AG04450 (cell line): ENCODE measurements at regions not wholly inside any gene's neighbourhood (a gene's known extent, or its start where the extent isn't known, plus 50 kb on each side); places are given as distances from the start of the nearest gene placed in this dataset.

ENCODE experiments used
- CTCF ChIA-PET: fragments of 300-600, 350-600 bp; formaldehyde crosslinking; extraction: SDS; loops from one replicate; lab custom pipeline; 2022; ENCODE audit warnings: antibody characterized with exemption, inconsistent platforms; lab: Charles Lee
- POLR2A ChIA-PET: fragments of 350-600 bp; formaldehyde crosslinking; extraction: SDS; loops from one replicate; lab custom pipeline; 2021; ENCODE audit warnings: antibody characterized with exemption, inconsistent platforms; lab: Yijun Ruan, JAX
- DNase-seq: peaks from one replicate; pipeline ENCODE4 v3.0.0-alpha.2; 2011; ENCODE audit warnings: low read depth, low spot score
- H3K27ac ChIP-seq: one replicate; pipeline ENCODE4 v1.5.1; 2012; ENCODE audit warnings: low read depth, low read length, control low read depth
- H3K27me3 ChIP-seq: one replicate; pipeline ENCODE4 v1.6.0; 2012; ENCODE audit warnings: low read length; ENCODE audit not compliant: control insufficient read depth, insufficient read depth
- H3K4me3 ChIP-seq: 2 replicates; pipeline ENCODE4 v1.5.1; 2011; ENCODE audit warnings: mild to moderate bottlenecking, low read depth, low read length, control low read depth
- H3K9me3 ChIP-seq: 2 replicates; pipeline ENCODE4 v1.5.1; 2012; ENCODE audit warnings: low read length; ENCODE audit not compliant: control insufficient read depth, insufficient read depth
- TF ChIP-seq, protein P1 (sequence below): IDR thresholded peaks from 2 replicates; pipeline ENCODE4 v1.5.1; 2011; ENCODE audit warnings: low read depth, low read length, control low read depth, inconsistent platforms

DNA sequence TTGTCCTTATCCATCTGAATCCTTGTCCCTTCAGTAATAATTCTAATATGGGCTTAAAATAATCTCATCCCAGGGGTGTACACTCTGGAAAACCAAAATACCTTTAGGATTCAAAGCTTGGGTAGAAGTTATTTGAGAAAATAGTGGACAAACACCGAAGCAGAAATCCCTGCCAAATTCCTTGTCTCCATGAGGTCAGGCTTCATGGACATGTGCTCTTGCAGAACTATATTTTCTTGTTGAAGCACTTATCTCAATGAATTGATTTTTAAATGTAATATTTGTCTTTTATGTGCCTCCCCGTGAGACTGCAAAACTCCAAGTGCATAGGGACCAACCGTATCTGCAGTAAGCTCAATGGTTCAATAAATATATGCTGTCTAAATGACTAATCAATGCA lies 1153.3 kb upstream of the AUTS2 start:
- no peak overlapping the region for H3K4me3 ChIP-seq
- CTCF ChIA-PET, result no interaction called here
- POLR2A ChIA-PET, result no interaction called here

DNA sequence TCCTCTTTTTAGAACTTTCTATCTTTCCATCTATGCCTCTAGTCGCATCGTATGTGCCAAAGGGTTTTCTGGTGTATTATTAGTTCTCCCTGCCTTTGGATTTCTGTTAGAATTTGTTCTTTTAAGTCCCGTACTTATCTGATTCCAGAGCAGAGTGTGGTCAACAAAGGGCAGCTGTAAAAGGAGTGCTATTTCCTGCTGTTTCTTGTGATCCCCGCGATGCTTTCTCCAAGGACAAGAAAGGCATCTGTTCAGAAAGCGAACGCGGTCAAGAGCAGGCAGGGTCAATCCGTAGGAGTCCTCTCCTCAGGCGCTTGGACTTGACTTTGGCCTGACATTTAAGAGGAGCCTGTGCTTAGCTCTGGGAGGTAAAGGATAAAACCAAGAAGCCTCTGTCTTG lies 1152.1 kb upstream of the AUTS2 start:
- POLR2A ChIA-PET, result no interaction called here
- H3K9me3 ChIP-seq, result peaks cover 17% of the 10 kb centered on the region
- H3K4me3 ChIP-seq, result no peak overlapping the region
- no peaks in the 10 kb centered on the region for H3K27me3 ChIP-seq
- CTCF ChIA-PET, result no interaction called here
- no peak overlapping the region for H3K27ac ChIP-seq
- DNase-seq, result no peak
- TF ChIP-seq, protein P1, sequence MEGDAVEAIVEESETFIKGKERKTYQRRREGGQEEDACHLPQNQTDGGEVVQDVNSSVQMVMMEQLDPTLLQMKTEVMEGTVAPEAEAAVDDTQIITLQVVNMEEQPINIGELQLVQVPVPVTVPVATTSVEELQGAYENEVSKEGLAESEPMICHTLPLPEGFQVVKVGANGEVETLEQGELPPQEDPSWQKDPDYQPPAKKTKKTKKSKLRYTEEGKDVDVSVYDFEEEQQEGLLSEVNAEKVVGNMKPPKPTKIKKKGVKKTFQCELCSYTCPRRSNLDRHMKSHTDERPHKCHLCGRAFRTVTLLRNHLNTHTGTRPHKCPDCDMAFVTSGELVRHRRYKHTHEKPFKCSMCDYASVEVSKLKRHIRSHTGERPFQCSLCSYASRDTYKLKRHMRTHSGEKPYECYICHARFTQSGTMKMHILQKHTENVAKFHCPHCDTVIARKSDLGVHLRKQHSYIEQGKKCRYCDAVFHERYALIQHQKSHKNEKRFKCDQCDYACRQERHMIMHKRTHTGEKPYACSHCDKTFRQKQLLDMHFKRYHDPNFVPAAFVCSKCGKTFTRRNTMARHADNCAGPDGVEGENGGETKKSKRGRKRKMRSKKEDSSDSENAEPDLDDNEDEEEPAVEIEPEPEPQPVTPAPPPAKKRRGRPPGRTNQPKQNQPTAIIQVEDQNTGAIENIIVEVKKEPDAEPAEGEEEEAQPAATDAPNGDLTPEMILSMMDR, result no peak

More for the DNA sequence above, 1153.3 kb upstream of the AUTS2 start:
- Histone ChIP-seq H3K9me3 (peaks cover 9% of the 10 kb centered on the region), H3K27ac (no peak overlapping the region), H3K27me3 (no peaks in the 10 kb centered on the region)
- TF ChIP-seq, protein P1, result no peak
- no peak for DNase-seq

DNA sequence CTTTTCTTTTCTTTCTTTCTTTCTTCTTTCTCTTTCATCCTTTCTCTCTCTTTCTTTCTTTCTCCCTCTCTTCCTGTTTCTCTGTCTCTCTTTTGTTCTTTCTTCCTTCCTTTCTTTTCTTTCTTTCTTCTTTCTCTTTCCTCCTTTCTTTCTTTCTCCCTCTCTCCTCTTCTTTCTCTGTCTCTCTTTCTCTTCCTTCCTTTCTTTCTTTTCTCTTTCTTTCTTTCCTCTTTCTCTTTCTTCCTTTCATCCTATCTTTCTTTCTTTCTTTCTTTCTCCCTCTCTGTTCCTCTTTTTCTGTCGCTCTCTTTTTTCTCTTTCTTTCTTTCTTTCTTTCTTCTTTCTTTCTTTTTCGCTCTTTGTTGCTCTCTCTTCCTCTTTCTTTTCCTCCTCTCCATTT lies 1149.2 kb upstream of the AUTS2 start:
- Histone ChIP-seq H3K27me3 (no peaks in the 10 kb centered on the region), H3K27ac (no peak overlapping the region), H3K4me3 (no peak overlapping the region), H3K9me3 (peaks cover 21% of the 10 kb centered on the region; the same call in 1 of the 2 replicates)
- DNase-seq, result no peak
- TF ChIP-seq, protein P1, result no peak
- CTCF ChIA-PET, result no interaction called here
- POLR2A ChIA-PET, result no interaction called here

DNA sequence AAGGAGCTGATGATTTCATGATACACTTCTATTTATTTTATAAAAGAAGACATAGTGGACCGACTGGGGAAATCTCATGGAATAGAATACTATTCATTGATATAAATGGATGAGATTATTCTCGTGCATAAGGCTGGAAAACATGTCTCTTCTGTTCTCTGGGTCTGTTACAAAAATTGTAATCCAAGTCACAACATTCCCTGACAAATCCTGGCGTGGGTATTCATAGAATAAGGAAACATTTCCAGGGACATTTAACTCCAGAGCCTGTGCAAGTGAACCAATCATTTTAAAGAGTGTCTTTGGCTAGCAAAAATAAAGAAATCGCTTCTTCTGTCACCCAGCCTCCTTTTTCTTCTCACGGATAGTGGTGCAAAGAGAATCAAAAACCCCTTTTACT lies 1148.5 kb upstream of the AUTS2 start:
- ChIA-PET POLR2A (no interaction called here), CTCF (no interaction called here)
- no peak overlapping the region for H3K27ac ChIP-seq
- no peak overlapping the region for H3K4me3 ChIP-seq
- H3K9me3 ChIP-seq, result peaks cover 21% of the 10 kb centered on the region; the same call in 1 of the 2 replicates
- TF ChIP-seq, protein P1, result no peak
- no peak for DNase-seq
- H3K27me3 ChIP-seq, result no peaks in the 10 kb centered on the region

DNA sequence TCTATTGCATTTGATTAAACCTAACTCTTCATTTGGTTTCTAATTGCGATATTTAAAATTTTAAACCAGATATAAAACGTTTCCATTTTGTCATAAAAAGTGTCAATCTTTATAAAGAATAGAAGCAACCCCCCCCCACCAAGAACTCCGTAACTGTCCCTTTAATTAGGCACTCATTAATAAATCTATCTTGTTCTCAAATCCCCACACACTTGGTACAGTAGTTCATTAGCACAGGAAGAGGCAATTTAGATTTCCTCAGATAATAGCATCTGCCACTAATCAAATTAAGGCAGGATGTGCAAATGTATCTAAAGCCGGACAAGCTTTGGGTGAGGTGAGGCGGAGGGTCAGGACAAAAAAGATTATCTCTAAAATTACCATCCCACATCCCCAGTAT lies 1143.3 kb upstream of the AUTS2 start:
- TF ChIP-seq, protein P1, result no peak
- Histone ChIP-seq H3K27me3 (no peaks in the 10 kb centered on the region), H3K4me3 (no peak overlapping the region), H3K27ac (no peak overlapping the region), H3K9me3 (peaks cover 22% of the 10 kb centered on the region; the same call in 1 of the 2 replicates)
- CTCF ChIA-PET, result no interaction called here
- POLR2A ChIA-PET, result no interaction called here
- no peak for DNase-seq
